ENCODE measurements at regions not wholly inside any gene's neighbourhood (a gene's known extent, or its start where the extent isn't known, plus 50 kb on each side); places are given as distances from the start of the nearest gene placed in this dataset.

DNA sequence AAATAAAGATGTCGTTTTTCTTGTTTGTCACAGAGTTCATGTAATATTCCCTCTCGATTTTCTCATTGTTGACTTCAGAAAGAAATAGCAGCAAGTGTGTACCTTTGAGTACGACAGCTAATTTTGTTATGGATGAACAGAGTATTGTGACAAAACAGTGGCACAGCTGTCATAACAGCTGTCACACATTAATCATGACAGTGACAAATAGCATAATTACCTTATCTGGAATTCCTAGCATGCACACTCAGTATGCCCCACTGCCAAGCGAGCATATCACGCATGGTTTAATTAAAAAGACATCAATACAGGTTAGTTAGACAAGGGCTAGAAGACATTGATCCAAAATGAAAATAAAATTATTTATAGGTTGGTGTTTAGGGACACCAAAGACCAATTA is 375.1 kb downstream of the SPATA31D1 start:
- CTCF ChIA-PET: no interaction called here

DNA sequence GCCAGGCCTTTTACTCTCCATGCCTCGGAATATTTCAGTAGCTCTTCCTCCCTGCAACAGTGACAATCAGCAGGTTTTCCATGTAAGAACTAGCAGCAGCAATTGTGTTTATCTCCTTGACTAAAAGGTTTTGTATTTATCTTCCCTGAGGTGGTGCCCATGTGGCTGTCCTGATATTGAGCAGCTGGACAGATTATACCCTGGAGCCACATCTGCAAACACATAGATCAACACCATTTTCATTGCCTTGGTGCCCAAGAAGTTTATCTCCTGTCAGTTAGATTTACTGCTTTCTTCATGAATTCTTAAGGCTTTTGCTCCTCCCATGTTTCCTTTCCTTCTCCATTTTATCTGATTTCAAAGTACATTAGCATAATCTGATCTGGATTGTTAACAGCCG is 378.4 kb downstream of the SPATA31D1 start:
- ChIA-PET POLR2A (no interaction called here), CTCF (no interaction called here)

More for the DNA sequence above, 375.1 kb downstream of the SPATA31D1 start:
- POLR2A ChIA-PET: no interaction called here

GRCh38 chr9:82367929-82368328 is 379.4 kb downstream of the SPATA31D1 start:
- ChIA-PET CTCF (no interaction called here), POLR2A (no interaction called here)

DNA sequence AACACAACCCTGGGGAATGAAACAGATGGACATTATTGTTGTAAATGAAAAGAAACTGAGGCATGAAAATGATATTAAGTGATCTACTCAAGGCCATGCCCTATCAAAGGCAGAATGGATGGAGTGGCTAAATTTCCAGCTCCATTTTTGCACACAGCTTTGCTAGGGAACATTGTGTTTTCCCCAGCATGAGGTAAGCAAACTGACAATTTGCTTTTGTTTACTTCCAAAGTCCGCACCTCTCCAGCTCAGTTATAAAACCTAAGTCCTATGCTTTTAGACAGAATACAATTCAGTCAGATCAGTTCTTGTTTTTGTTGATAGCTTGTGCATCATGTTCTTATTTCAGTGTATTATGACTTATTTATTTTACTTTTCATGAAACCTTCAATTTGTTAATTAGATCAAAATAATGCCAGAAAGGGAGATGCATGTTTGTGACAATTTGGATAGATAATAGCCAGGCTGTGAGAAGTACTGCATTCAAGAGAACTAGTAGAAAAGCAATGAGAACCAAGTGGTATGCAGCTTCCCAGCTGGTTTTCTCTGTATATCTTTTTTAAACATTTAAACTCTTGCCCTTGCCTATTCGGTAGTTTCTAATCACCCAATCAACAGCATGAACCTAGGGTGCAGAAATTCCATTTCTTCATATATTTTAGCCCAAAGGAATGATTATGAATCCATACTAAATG is 380.8 kb downstream of the SPATA31D1 start:
- CTCF ChIA-PET: no interaction called here
- POLR2A ChIA-PET: no interaction called here

GRCh38 chr9:82375041-82375440 is 386.5 kb downstream of the SPATA31D1 start:
- ChIA-PET CTCF (no interaction called here), POLR2A (no interaction called here)

DNA sequence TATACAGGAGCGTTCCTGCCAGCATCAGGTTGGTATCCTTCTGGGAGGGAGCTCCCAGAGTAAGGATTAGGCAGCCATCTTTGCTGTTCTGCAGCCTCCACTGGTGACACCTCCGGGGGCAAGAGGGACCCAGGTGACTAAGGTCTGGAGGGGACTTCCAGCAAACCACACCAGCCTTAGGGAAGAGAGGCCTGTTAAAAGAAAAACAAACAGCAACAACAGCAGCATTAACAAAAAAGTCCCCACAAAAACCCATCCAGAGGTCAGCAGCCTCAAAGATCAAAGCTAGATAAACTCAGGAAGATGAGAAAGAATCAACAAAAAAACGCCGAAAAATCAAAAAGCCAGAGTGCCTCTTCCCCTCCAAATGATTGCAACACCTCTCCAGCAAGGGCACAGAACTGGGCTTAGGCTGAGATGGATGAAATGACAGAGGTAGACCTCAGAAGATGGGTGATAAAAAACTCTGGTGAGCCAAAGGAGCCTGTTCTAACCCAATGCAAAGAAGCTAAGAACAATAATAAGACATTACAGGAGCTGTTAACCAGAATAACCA is 388.2 kb downstream of the SPATA31D1 start:
- CTCF ChIA-PET: no interaction called here

GRCh38 chr9:82382887-82383616 is 394.5 kb downstream of the SPATA31D1 start:
- ChIA-PET CTCF (no interaction called here), POLR2A (no interaction called here)

More for the DNA sequence above, 388.2 kb downstream of the SPATA31D1 start:
- POLR2A ChIA-PET: no interaction called here

DNA sequence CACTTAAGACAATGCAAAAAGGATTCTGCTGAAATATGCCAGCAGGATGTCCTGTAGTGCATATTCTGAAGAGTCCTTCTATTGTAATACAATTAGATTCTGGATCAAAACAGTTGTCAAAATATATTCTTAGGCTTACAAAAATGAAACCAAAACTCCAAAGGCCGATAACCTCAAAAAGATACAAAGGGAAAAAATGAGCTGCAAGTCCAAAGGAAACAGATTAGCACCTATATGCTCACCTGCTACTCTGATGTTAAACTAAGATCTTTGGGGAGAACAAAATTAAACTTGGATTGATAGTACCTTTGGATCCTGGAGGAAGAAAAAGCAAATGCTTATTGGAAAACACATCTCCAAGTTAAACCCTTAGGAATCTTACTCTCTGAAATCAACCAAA is 397.1 kb downstream of the SPATA31D1 start:
- POLR2A ChIA-PET: no interaction called here
- CTCF ChIA-PET: no interaction called here

DNA sequence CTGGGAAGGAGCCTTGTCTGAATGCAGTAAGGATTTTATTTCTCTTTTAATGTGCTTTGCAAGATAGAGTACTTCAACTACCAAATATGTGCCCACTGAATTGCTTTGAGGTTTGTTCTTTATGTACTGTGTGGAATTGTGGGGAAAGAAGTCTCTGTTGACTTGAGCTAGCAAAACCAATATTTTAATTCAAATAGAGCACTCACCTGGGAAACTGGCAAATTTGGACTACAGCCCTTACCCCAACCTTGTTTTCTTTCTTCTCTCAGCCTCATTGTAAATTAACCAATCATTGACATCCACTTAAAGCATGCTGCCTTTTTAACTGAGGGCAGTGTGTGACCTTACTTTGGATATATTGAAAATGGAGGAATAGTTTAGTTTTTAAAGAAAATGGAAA is 409.0 kb downstream of the SPATA31D1 start:
- CTCF ChIA-PET: no interaction called here

DNA sequence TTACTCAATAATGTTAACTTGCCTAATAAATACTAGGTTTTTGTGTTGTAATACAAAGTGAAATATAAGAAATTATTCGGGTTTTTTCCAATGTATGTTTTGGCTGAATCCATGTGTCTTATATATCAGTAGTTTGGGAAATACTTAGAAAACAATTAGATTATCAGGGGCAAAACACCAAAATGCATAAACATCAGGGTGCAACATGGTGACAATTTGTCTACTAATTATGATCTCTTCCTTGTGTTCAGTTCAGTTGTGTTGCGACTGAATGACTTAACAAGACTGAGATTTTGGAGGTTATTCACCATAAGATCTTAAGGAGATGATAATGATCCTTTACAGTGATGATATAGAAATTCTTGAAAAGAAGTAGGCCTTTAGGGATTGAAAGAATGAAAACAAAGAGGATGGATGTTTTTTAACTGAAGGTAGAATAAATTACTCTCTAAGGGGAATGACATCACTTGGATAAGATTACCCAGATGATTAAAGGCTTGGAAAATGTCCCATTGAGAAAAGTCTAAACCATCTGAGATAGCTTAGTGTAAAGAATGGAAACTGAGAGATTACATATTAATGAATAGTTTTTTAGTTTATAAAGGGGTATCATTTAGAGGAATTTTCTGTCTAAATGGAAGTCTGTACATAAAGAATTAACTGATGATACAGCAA is 415.8 kb downstream of the SPATA31D1 start:
- CTCF ChIA-PET: no interaction called here

More for the DNA sequence above, 409.0 kb downstream of the SPATA31D1 start:
- POLR2A ChIA-PET: no interaction called here

DNA sequence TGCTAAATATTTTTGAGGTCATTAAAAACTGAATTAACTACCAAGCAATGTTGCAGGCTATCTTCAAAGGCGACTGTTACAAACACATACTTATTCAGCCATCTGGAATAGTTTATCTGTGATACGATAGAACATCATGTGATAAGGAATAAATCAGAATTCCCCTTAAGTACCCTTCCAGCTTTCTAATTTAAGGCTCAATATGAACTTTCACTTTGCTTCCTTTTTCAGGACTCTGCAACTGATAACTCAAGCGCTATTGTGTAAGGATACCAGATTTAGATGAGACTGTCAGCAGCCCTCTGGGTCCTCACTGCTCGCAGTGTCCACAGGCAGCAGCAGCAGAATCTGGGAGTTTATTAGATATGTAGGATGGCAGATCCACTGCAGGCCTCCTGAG is 416.3 kb downstream of the SPATA31D1 start:
- ChIA-PET POLR2A (no interaction called here), CTCF (no interaction called here)

More for the DNA sequence above, 415.8 kb downstream of the SPATA31D1 start:
- POLR2A ChIA-PET: no interaction called here

DNA sequence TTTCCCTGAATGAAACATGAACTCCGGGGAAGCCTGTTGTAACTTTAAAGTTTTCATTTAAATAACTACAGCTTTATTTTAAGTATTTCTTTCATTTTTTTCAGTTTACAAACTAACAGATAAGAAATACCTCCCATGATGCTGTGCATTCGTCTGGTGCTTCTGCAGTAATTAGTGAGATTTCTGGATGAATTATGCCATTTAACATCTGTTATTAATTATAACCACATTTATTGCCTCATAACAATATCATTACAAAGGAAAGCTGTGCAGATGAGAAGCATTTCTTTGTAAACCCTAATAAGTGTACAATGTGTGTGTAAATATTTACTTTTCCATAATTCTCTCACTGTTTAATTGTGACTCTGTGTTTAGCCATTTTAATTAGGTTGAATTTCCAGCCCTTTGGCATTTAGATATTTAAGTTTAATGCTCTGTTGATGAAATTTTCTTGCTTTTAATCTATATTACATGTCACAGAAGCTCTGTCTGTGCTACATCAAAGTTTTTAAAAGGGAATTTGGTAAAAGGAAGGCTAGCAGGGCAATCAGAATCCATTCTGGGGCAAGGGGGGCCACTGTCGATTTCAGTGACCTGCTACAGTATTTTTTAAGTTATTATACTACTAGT is 418.0 kb downstream of the SPATA31D1 start:
- CTCF ChIA-PET: no interaction called here
- POLR2A ChIA-PET: no interaction called here

GRCh38 chr9:82410306-82410705 is 421.7 kb downstream of the SPATA31D1 start:
- POLR2A ChIA-PET: no interaction called here

GRCh38 chr9:82410866-82411265 is 422.3 kb downstream of the SPATA31D1 start:
- POLR2A ChIA-PET: no interaction called here
- CTCF ChIA-PET: no interaction called here

More at GRCh38 chr9:82410306-82410705, 421.7 kb downstream of the SPATA31D1 start:
- CTCF ChIA-PET: no interaction called here

DNA sequence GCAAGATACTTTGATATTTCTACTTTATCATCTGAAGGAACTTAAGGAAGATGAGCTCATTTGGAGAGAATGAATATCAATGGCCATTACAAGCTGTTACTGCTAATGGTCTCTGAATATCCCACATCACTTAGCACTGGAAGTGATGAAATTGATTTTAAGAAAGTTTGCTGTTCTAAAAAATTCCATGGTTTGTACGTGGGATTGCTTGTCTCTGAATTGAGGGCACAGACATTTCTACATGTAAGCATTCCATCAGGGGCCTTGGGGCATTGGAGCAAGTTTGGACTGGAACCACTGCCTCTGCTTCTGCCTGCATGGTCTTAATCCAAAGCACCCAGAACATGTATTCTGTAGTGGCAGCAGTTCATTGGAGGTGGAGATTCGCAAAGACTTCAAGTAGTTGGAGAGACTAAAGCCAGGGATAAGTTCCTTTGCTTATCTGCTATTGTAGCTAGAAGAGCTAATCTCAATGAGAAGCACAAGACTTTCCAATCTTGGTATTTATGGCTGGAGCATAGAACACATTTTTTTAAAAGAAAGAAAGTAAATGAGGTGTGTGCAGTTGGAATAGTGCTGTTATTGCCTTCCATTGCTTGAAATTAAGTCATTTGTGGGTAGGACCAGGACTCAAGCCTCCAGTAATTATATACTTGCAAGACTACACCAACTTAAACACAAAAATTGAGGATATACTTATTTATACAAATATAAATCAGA is 424.2 kb downstream of the SPATA31D1 start:
- CTCF ChIA-PET: no interaction called here
- POLR2A ChIA-PET: no interaction called here

- ChIA-PET CTCF (interaction anchor here (0.6 kb wide), 1 partner anchor 689 kb away, joined by 4 read pairs; no protein-coding TSS in a partner anchor), POLR2A (no interaction called here)
Measured at GRCh38 chr9:82417501-82417900, 428.9 kb downstream of the SPATA31D1 start.

DNA sequence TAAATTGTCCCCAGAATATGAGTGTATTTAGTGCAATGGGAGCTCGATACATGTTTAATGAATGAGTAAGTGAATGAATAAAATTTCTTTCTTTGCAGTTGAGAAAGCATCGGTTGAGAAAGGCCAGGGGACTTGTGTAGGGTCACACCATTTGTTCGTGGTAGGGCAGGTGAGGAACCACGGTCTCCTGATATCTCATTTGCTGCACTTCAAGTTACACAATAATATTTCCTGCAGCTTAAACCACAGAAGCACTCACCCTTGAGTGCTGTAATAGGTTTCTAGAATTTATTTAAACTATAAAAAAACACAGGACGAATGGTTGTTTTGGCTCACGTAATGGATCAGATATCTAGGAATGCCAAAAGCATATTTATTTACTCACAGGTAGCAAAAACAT is 429.8 kb downstream of the SPATA31D1 start:
- POLR2A ChIA-PET: no interaction called here

GRCh38 chr9:82419696-82420486 is 431.3 kb downstream of the SPATA31D1 start:
- CTCF ChIA-PET: no interaction called here
- POLR2A ChIA-PET: no interaction called here

More for the DNA sequence above, 429.8 kb downstream of the SPATA31D1 start:
- CTCF ChIA-PET: no interaction called here

- POLR2A ChIA-PET: no interaction called here
Measured at GRCh38 chr9:82421498-82421897, 432.9 kb downstream of the SPATA31D1 start.

More at GRCh38 chr9:82421498-82421897, 432.9 kb downstream of the SPATA31D1 start:
- CTCF ChIA-PET: no interaction called here
